ENCODE measurements at regions not wholly inside any gene's neighbourhood (a gene's known extent, or its start where the extent isn't known, plus 50 kb on each side); places are given as distances from the start of the nearest gene placed in this dataset.
"Not testable (repeated sequence)": the region's sequence is repeated elsewhere in the genome, so short reads cannot be mapped to it uniquely, and the experiment has no call there.

DNA sequence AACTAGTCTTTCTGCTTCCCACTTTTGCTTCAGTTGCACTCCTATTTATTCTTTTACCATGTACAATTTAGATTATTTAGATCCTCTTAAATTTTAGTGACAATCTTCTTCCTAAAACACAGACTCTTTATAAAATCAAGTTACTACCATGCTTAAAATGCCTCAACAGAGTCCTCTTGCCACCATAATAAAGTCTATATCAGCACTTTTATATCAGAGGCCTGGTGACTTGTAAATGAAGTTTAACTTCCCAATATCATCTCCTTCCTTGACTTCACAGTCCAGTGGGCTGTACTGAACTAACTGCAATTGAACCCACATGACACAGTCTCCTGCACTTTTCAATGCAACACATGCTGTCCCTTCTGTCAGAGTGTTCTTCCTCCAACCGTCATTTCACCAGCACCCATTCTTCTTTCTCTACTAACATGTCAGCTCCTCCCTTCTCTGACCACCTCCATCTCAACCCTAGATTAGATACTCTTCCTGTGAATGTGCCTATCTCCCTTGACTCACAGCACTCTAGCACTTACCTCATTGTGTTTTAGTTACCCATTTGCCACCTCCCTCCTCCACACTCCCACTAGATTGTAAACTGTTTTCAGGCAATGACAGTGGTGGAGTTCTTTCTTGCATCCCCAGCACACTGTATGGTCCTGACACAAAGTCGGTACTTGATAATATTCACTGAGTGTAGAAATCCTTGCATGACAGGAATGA is 414.9 kb downstream of the SATB2 start:
- Histone ChIP-seq H3K4me3 (ENCODE audit: low read depth in 1 of 2, low read length in 2 of 2) (no peak overlapping the region), H3K9ac (ENCODE audit: low read depth in 1 of 2, low read length in 2 of 2) (no peak overlapping the region), H3K27ac (ENCODE audit: low read depth, low read length) (no peak overlapping the region), H3K4me1 (ENCODE audit: control insufficient read depth in 1 of 2, insufficient read depth in 2 of 2, low read length in 2 of 2) (no peaks in the 10 kb centered on the region), H3K9me3 (ENCODE audit: control insufficient read depth in 1 of 2, low read length in 2 of 2) (peaks cover 0 to 2% of the 10 kb centered on the region in 2 donors), H3K36me3 (ENCODE audit: control insufficient read depth in 1 of 2, insufficient read depth in 2 of 2, low read length in 2 of 2) (no peaks in the 10 kb centered on the region), H3K27me3 (ENCODE audit: control insufficient read depth in 1 of 2, insufficient read depth in 2 of 2, low read length in 2 of 2) (no peaks in the 10 kb centered on the region)

DNA sequence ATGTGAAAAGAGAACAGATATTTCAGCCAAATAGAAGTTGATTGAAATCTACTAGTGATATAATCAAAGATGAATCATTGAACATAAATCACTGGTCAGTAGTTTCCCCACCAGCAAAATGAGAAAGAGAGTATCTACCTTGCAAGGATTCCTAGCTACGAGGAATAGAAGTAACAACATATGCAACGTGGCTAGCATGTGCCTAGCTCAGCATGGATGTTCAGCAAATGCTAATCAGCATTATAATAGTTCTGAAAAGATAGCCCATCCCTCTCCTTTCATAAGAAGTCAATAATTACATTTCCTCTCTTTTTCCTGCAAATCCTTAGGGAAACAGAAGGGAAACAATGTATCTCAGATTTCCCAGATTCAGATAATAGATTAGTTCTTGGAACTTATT is 417.2 kb downstream of the SATB2 start:
- Histone ChIP-seq H3K9ac (ENCODE audit: low read depth in 1 of 2, low read length in 2 of 2) (no peak overlapping the region), H3K36me3 (ENCODE audit: control insufficient read depth in 1 of 2, insufficient read depth in 2 of 2, low read length in 2 of 2) (no peaks in the 10 kb centered on the region), H3K27me3 (ENCODE audit: control insufficient read depth in 1 of 2, insufficient read depth in 2 of 2, low read length in 2 of 2) (no peaks in the 10 kb centered on the region), H3K9me3 (ENCODE audit: control insufficient read depth in 1 of 2, low read length in 2 of 2) (peaks cover 0 to 2% of the 10 kb centered on the region in 2 donors), H3K4me3 (ENCODE audit: low read depth in 1 of 2, low read length in 2 of 2) (no peak overlapping the region), H3K4me1 (ENCODE audit: control insufficient read depth in 1 of 2, insufficient read depth in 2 of 2, low read length in 2 of 2) (no peaks in the 10 kb centered on the region), H3K27ac (ENCODE audit: low read depth, low read length) (no peak overlapping the region)

DNA sequence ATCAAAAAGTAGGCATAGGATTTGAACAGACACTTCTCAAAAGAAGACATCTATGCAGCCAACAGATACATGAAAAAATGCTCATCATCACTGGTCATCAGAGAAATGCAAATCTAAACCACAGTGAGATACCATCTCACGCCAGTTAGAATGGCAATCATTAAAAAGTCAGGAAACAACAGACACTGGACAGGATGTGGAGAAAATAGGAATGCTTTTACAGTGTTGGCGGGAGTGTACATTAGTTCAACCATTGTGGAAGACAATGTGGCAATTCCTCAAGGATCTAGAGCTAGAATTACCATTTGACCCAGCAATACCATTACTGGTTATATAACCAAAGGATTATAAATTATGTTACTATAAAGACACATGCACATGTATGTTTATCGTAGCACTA is 424.0 kb downstream of the SATB2 start:
- H3K4me3 ChIP-seq (ENCODE audit: low read depth in 1 of 2, low read length in 2 of 2); H3K9ac ChIP-seq (ENCODE audit: low read depth in 1 of 2, low read length in 2 of 2); H3K4me1 ChIP-seq (ENCODE audit: control insufficient read depth in 1 of 2, insufficient read depth in 2 of 2, low read length in 2 of 2); H3K36me3 ChIP-seq (ENCODE audit: control insufficient read depth in 1 of 2, insufficient read depth in 2 of 2, low read length in 2 of 2); H3K9me3 ChIP-seq (ENCODE audit: control insufficient read depth in 1 of 2, low read length in 2 of 2); H3K27ac ChIP-seq (ENCODE audit: low read depth, low read length); H3K27me3 ChIP-seq (ENCODE audit: control insufficient read depth in 1 of 2, insufficient read depth in 2 of 2, low read length in 2 of 2): not testable (repeated sequence)

DNA sequence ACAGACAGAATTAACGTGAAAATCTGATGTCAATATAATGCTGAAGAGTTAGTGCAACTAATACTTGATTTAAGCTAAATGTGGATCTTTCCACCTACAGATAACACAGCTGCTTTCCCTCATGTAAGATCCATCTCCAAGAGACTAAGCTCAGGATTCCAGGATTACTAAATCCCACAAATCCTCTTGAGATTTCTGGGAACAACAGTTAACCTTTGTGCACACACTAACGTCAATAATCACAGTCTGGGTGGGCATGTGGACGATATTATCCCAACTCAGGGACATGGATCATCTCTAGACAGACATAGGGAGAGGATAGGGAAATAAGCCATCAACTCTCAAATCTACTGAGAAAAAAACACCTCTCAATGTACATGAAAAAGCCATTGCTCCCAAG is 432.6 kb downstream of the SATB2 start:
- no peak overlapping the region for H3K4me3 ChIP-seq (ENCODE audit: low read depth in 1 of 2, low read length in 2 of 2)
- H3K27me3 ChIP-seq (ENCODE audit: control insufficient read depth in 1 of 2, insufficient read depth in 2 of 2, low read length in 2 of 2): no peaks in the 10 kb centered on the region
- no peaks in the 10 kb centered on the region for H3K4me1 ChIP-seq (ENCODE audit: control insufficient read depth in 1 of 2, insufficient read depth in 2 of 2, low read length in 2 of 2)
- H3K27ac ChIP-seq (ENCODE audit: low read depth, low read length): no peak overlapping the region
- no peaks in the 10 kb centered on the region for H3K36me3 ChIP-seq (ENCODE audit: control insufficient read depth in 1 of 2, insufficient read depth in 2 of 2, low read length in 2 of 2)
- H3K9me3 ChIP-seq (ENCODE audit: control insufficient read depth in 1 of 2, low read length in 2 of 2): no peaks in the 10 kb centered on the region
- no peak overlapping the region for H3K9ac ChIP-seq (ENCODE audit: low read depth in 1 of 2, low read length in 2 of 2)

DNA sequence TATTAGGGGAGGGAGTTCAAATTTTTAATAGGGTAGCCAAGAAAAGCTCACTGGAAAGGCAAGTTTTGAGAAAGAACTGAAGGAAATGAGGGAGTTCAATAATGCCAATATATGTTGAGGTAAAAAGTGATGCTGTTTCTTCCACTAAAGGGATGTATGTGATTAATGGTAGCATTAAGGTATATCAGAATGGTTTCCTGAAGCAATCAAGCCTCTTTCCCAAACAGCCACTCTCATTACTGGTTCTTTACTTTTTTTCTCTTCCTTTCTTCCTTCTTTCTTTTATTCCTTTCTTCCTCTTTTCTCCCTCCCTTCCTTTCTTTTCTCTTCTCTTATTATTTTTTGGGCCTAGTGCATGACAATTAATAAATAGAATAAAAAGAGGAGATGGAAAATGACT is 433.5 kb downstream of the SATB2 start:
- Histone ChIP-seq H3K9me3 (ENCODE audit: control insufficient read depth in 1 of 2, low read length in 2 of 2) (no peaks in the 10 kb centered on the region), H3K27me3 (ENCODE audit: control insufficient read depth in 1 of 2, insufficient read depth in 2 of 2, low read length in 2 of 2) (no peaks in the 10 kb centered on the region), H3K4me1 (ENCODE audit: control insufficient read depth in 1 of 2, insufficient read depth in 2 of 2, low read length in 2 of 2) (no peaks in the 10 kb centered on the region), H3K27ac (ENCODE audit: low read depth, low read length) (no peak overlapping the region), H3K9ac (ENCODE audit: low read depth in 1 of 2, low read length in 2 of 2) (no peak overlapping the region), H3K4me3 (ENCODE audit: low read depth in 1 of 2, low read length in 2 of 2) (no peak overlapping the region), H3K36me3 (ENCODE audit: control insufficient read depth in 1 of 2, insufficient read depth in 2 of 2, low read length in 2 of 2) (no peaks in the 10 kb centered on the region)

DNA sequence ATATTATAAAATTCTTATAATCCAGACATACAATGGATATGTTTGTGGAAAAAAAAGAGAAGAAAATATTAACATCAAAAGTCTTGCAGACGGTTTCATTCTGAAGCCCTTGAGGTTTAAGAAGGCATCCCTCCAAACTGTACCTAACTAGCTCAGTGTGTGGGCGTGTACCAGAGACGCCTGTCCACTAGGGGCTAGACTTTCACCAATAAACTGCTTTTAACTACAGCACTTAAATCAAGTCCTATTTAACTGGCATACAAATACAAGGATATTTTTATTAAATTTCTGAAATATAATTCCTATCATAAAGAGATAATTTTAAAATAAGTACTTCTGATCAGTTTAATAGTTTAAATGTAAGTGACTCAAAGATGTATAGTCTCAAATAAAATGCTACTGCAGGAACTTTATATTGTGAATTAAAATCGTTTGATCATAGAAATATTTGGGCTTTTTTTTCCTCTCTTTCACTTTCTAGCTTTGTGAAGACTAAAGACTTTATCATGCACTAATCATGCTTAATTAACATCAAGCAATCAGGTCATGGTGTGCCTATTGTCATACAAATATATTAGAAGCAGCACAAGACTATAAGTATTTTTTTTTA is 437.7 kb downstream of the SATB2 start:
- no peak overlapping the region for H3K27ac ChIP-seq (ENCODE audit: low read depth, low read length)
- no peaks in the 10 kb centered on the region for H3K36me3 ChIP-seq (ENCODE audit: control insufficient read depth in 1 of 2, insufficient read depth in 2 of 2, low read length in 2 of 2)
- no peaks in the 10 kb centered on the region for H3K4me1 ChIP-seq (ENCODE audit: control insufficient read depth in 1 of 2, insufficient read depth in 2 of 2, low read length in 2 of 2)
- H3K27me3 ChIP-seq (ENCODE audit: control insufficient read depth in 1 of 2, insufficient read depth in 2 of 2, low read length in 2 of 2): no peaks in the 10 kb centered on the region
- H3K9ac ChIP-seq (ENCODE audit: low read depth in 1 of 2, low read length in 2 of 2): no peak overlapping the region
- no peaks in the 10 kb centered on the region for H3K9me3 ChIP-seq (ENCODE audit: control insufficient read depth in 1 of 2, low read length in 2 of 2)
- no peak overlapping the region for H3K4me3 ChIP-seq (ENCODE audit: low read depth in 1 of 2, low read length in 2 of 2)

DNA sequence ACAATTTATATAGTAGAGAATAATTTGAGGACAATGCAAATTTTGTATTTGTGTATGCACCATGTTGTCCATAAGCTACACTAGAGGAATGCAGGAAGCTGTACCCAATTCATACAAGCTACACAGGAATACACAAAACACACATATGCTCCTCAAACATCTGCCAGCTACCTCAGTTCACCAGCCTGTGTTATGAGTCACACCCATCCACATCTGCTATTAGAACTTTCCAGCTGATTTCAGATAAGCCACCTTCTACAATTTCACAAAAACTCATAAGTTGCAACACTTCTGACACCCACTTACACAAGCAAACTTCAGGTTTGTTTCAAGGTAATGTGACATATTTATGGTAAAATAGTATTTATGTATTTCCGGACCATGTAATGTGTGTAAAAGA is 438.9 kb downstream of the SATB2 start:
- no peaks in the 10 kb centered on the region for H3K4me1 ChIP-seq (ENCODE audit: control insufficient read depth in 1 of 2, insufficient read depth in 2 of 2, low read length in 2 of 2)
- no peak overlapping the region for H3K4me3 ChIP-seq (ENCODE audit: low read depth in 1 of 2, low read length in 2 of 2)
- H3K9ac ChIP-seq (ENCODE audit: low read depth in 1 of 2, low read length in 2 of 2): no peak overlapping the region
- no peaks in the 10 kb centered on the region for H3K9me3 ChIP-seq (ENCODE audit: control insufficient read depth in 1 of 2, low read length in 2 of 2)
- no peak overlapping the region for H3K27ac ChIP-seq (ENCODE audit: low read depth, low read length)
- H3K36me3 ChIP-seq (ENCODE audit: control insufficient read depth in 1 of 2, insufficient read depth in 2 of 2, low read length in 2 of 2): no peaks in the 10 kb centered on the region
- H3K27me3 ChIP-seq (ENCODE audit: control insufficient read depth in 1 of 2, insufficient read depth in 2 of 2, low read length in 2 of 2): no peaks in the 10 kb centered on the region

DNA sequence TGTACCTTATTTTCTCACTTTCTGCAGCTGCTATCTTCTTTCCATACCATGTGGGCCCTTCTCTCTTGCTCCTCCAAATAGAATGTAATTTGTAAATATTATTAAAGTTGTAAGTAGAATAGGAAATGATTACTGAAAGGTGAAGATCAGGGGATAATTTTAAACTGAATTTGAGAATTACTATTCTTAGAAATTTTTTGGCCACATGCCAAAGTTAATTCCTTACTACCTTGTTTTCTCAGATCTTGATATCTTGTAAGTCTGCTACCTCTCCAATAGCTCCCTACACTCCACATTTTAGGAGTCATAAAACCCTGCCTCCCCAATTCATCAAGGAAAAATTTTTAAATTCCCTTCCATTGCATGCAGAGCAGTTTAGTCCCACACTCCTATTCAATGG is 442.7 kb downstream of the SATB2 start:
- Histone ChIP-seq H3K27ac (ENCODE audit: low read depth, low read length) (no peak overlapping the region), H3K36me3 (ENCODE audit: control insufficient read depth in 1 of 2, insufficient read depth in 2 of 2, low read length in 2 of 2) (no peaks in the 10 kb centered on the region), H3K4me3 (ENCODE audit: low read depth in 1 of 2, low read length in 2 of 2) (no peak overlapping the region), H3K27me3 (ENCODE audit: control insufficient read depth in 1 of 2, insufficient read depth in 2 of 2, low read length in 2 of 2) (no peaks in the 10 kb centered on the region), H3K9ac (ENCODE audit: low read depth in 1 of 2, low read length in 2 of 2) (no peak overlapping the region), H3K9me3 (ENCODE audit: control insufficient read depth in 1 of 2, low read length in 2 of 2) (peaks cover 0 to 7% of the 10 kb centered on the region in 2 donors), H3K4me1 (ENCODE audit: control insufficient read depth in 1 of 2, insufficient read depth in 2 of 2, low read length in 2 of 2) (no peaks in the 10 kb centered on the region)

DNA sequence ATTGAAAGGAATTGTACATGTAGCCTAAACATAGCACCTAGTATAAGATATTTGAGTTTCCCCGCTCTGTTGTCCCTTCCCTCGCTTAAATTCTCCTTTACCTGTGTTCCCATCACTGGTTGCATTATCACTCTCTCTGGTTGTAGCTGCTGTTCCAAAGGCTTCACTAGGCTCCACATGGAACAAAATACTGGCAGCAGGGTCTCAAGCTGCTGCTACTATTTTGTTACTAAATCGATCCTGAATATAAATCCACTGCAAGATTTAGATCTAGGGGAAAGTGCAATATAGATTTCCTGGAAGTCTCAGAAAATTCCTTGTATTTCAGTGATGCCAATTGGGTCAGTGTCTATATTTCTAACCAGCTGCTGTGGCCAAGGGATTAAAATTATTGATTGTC is 443.5 kb downstream of the SATB2 start:
- peaks cover 0 to 8% of the 10 kb centered on the region in 2 donors for H3K9me3 ChIP-seq (ENCODE audit: control insufficient read depth in 1 of 2, low read length in 2 of 2)
- H3K4me1 ChIP-seq (ENCODE audit: control insufficient read depth in 1 of 2, insufficient read depth in 2 of 2, low read length in 2 of 2): no peaks in the 10 kb centered on the region
- H3K27ac ChIP-seq (ENCODE audit: low read depth, low read length): no peak overlapping the region
- no peaks in the 10 kb centered on the region for H3K36me3 ChIP-seq (ENCODE audit: control insufficient read depth in 1 of 2, insufficient read depth in 2 of 2, low read length in 2 of 2)
- H3K9ac ChIP-seq (ENCODE audit: low read depth in 1 of 2, low read length in 2 of 2): no peak overlapping the region
- H3K27me3 ChIP-seq (ENCODE audit: control insufficient read depth in 1 of 2, insufficient read depth in 2 of 2, low read length in 2 of 2): no peaks in the 10 kb centered on the region
- no peak overlapping the region for H3K4me3 ChIP-seq (ENCODE audit: low read depth in 1 of 2, low read length in 2 of 2)

DNA sequence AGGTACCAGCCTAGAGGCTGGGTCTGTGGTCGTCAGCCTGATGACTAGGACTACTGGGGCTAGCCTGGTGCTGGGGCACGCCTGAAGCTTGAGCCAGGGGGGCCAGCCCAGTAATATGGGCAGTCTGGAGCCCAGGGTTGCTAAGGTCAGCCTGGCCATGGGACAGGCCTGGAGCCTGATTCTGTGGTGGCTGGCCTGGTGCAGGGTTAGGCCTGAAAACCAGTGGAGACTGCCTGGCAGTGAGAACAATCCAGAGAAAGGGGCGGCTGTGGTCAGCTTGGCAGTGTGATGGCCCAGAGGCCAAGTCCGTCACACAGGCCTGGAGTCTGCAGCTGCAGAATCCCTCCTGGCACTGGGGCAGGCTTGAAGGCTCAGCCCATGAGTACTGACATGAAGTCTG is 445.8 kb downstream of the SATB2 start:
- no peak overlapping the region for H3K9ac ChIP-seq (ENCODE audit: low read depth in 1 of 2, low read length in 2 of 2)
- H3K4me1 ChIP-seq (ENCODE audit: control insufficient read depth in 1 of 2, insufficient read depth in 2 of 2, low read length in 2 of 2): no peaks in the 10 kb centered on the region
- H3K4me3 ChIP-seq (ENCODE audit: low read depth in 1 of 2, low read length in 2 of 2): no peak overlapping the region
- peaks cover 0 to 8% of the 10 kb centered on the region in 2 donors for H3K9me3 ChIP-seq (ENCODE audit: control insufficient read depth in 1 of 2, low read length in 2 of 2)
- H3K27ac ChIP-seq (ENCODE audit: low read depth, low read length): no peak overlapping the region
- H3K27me3 ChIP-seq (ENCODE audit: control insufficient read depth in 1 of 2, insufficient read depth in 2 of 2, low read length in 2 of 2): no peaks in the 10 kb centered on the region
- H3K36me3 ChIP-seq (ENCODE audit: control insufficient read depth in 1 of 2, insufficient read depth in 2 of 2, low read length in 2 of 2): no peaks in the 10 kb centered on the region

All from duodenal mucosa (tissue), 2 donors.